Loucy (cell line): ENCODE measurements at regions not wholly inside any gene's neighbourhood (a gene's known extent, or its start where the extent isn't known, plus 50 kb on each side); places are given as distances from the start of the nearest gene placed in this dataset.

Source experiments
- EZH2phosphoT487 ChIP-seq: fragments of 200-600 bp; IDR thresholded peaks from 2 replicates; pipeline ENCODE4 v1.6.1; 2018; ENCODE audit warnings: antibody characterized with exemption, mild to moderate bottlenecking, moderate library complexity, borderline replicate concordance
- TF ChIP-seq, protein P1 (sequence below): fragments of 200-600 bp; sonication (generic); conservative IDR thresholded peaks from 2 replicates; pipeline ENCODE4 v1.5.1; 2014; ENCODE audit warnings: mild to moderate bottlenecking, antibody characterized with exemption, low read length

DNA sequence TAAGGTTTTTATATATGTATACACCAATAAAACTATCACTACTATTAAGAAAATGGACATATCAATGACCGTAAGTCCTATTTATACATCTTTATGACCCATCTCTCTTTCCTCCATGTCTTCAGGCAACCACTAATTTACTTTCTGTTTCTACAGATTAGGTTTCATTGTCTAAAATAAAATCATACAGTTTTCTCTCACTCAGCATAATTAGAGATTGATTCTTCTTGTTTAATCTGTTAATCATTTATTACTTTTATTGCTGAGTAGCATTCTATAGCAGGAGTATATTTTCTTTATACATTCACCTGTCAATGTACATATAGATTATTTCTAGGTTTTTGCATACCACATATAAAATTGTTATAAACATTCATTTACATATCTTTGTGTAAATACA is 388.0 kb downstream of the RFPL4B start:
- TF ChIP-seq, protein P1, sequence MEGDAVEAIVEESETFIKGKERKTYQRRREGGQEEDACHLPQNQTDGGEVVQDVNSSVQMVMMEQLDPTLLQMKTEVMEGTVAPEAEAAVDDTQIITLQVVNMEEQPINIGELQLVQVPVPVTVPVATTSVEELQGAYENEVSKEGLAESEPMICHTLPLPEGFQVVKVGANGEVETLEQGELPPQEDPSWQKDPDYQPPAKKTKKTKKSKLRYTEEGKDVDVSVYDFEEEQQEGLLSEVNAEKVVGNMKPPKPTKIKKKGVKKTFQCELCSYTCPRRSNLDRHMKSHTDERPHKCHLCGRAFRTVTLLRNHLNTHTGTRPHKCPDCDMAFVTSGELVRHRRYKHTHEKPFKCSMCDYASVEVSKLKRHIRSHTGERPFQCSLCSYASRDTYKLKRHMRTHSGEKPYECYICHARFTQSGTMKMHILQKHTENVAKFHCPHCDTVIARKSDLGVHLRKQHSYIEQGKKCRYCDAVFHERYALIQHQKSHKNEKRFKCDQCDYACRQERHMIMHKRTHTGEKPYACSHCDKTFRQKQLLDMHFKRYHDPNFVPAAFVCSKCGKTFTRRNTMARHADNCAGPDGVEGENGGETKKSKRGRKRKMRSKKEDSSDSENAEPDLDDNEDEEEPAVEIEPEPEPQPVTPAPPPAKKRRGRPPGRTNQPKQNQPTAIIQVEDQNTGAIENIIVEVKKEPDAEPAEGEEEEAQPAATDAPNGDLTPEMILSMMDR = no peak
- TF ChIP-seq EZH2phosphoT487 = no peak
